ENCODE measurements at regions not wholly inside any gene's neighbourhood (a gene's known extent, or its start where the extent isn't known, plus 50 kb on each side); places are given as distances from the start of the nearest gene placed in this dataset.
A peak's percentile ranks its signal among the peaks of the same experiment; 100 is the strongest.

DNA sequence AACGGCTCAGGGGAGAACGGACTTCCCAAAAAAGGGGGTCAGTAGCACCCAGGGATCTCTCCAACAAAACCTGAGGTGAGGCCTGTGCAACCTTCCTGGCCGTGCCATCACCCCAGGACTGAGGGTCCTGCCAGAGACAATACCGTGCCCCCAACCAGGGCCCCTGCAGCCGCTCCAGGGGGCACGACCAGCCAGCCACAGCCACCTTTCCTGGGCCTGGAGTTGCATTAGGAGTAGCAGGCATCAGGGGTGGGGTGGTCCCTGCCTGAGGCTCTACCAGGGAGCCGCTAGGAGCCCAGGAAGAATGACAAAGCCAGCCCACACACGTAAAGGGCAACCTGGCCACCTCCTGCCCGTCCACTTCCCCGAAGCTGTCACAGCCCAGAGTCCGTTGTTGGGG lies 137.8 kb downstream of the BRD1 start:
- Histone ChIP-seq H4K91ac (ENCODE audit: low read depth, low read length, poor library complexity) (no peak overlapping the region), H3K23ac (ENCODE audit: low read depth, low read length, poor library complexity) (no peak overlapping the region), H3K14ac (ENCODE audit: low read length) (no peak overlapping the region), H3K18ac (ENCODE audit: low read length) (peak overlapping the region; percentile 44), H3K27me3 (ENCODE audit: control insufficient read depth in 3 of 3, insufficient read depth in 3 of 3, low read depth in 1 of 3, low read length in 3 of 3) (peaks cover 0 to 9% (median 0%) of the 10 kb centered on the region in 3 experiments), H3K4me3 (ENCODE audit: low read length in 2 of 2) (no peak overlapping the region), H2AK5ac (ENCODE audit: low read depth, low read length) (peak overlapping the region; percentile 36), H3K4me1 (ENCODE audit: control insufficient read depth in 2 of 2, insufficient read depth in 1 of 2, low read depth in 1 of 2, low read length in 2 of 2) (no peaks in the 10 kb centered on the region), H3K36me3 (replicated peaks in 1 of 2; ENCODE audit: control insufficient read depth in 2 of 2, insufficient read depth in 2 of 2, low read length in 2 of 2) (peaks cover 0 to 2% of the 10 kb centered on the region in 2 donors), H2BK15ac (ENCODE audit: low read length) (no peak overlapping the region), H3K4me2 (ENCODE audit: insufficient read depth, low read length, poor library complexity, severe bottlenecking) (no peak overlapping the region), H2BK12ac (ENCODE audit: low read length) (no peak overlapping the region), H3K79me1 (ENCODE audit: low read depth, low read length) (peaks cover 4% of the 10 kb centered on the region), H2BK5ac (ENCODE audit: low read length) (no peak overlapping the region), H3K4ac (ENCODE audit: low read length) (no peak overlapping the region), H3K9ac (ENCODE audit: low read depth, low read length, poor library complexity) (no peak overlapping the region), H2AFZ (ENCODE audit: low read length) (no peak overlapping the region), H3K27ac (replicated peaks; ENCODE audit: low read length) (no peak overlapping the region), H3K9me3 (replicated peaks in 1 of 2; ENCODE audit: control insufficient read depth in 2 of 2, insufficient read depth in 1 of 2, low read depth in 1 of 2, low read length in 2 of 2) (peaks cover 0 to 18% of the 10 kb centered on the region in 2 donors), H2BK120ac (ENCODE audit: low read depth, low read length) (no peak overlapping the region), H4K8ac (ENCODE audit: low read depth, low read length) (no peak overlapping the region)
- DNase-seq (ENCODE audit: low spot score): no peak
- WGBS, 2 donors (ENCODE audit: extremely low coverage in 2 of 2, insufficient read length in 2 of 2, insufficient replicate concordance in 1 of 2): no CpG with 5 or more reads among the region's 11 CpGs

DNA sequence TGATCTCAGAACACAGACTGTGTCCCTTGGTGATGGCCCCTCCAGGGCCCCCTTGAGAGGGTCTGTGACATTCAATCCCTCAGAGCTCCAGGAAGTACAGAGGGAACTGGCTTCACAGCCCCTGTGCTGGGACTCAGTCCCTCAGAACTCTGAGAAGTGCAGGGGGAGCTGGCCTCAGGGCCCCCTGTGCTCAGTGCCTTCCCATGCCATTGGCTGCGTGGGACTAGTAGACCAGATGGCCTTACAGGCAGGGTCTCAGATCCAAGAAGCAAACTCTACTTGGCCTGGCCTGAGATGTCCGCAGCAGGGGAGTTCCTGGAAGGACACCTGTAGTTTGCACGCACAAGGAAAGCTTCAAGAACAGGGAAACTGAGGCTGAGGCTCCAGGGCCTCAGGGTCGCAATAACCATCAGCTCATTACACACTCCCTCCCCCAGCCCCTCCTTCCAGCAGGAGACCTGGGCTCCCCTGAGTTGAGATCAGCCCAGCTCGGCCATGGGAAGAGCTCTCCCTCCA lies 138.4 kb downstream of the BRD1 start:
- Histone ChIP-seq H3K4me2 (ENCODE audit: insufficient read depth, low read length, poor library complexity, severe bottlenecking) (no peak overlapping the region), H2BK12ac (ENCODE audit: low read length) (no peak overlapping the region), H3K79me1 (ENCODE audit: low read depth, low read length) (peaks cover 4% of the 10 kb centered on the region), H2BK15ac (ENCODE audit: low read length) (no peak overlapping the region), H3K9ac (ENCODE audit: low read depth, low read length, poor library complexity) (no peak overlapping the region), H4K91ac (ENCODE audit: low read depth, low read length, poor library complexity) (no peak overlapping the region), H3K18ac (ENCODE audit: low read length) (peak overlapping the region; percentile 76), H3K23ac (ENCODE audit: low read depth, low read length, poor library complexity) (no peak overlapping the region), H4K8ac (ENCODE audit: low read depth, low read length) (no peak overlapping the region), H2AK5ac (ENCODE audit: low read depth, low read length) (peak overlapping the region; percentile 36), H3K9me3 (replicated peaks in 1 of 2; ENCODE audit: control insufficient read depth in 2 of 2, insufficient read depth in 1 of 2, low read depth in 1 of 2, low read length in 2 of 2) (peaks cover 0 to 18% of the 10 kb centered on the region in 2 donors), H2BK120ac (ENCODE audit: low read depth, low read length) (no peak overlapping the region), H3K4me1 (ENCODE audit: control insufficient read depth in 2 of 2, insufficient read depth in 1 of 2, low read depth in 1 of 2, low read length in 2 of 2) (no peaks in the 10 kb centered on the region), H3K27ac (replicated peaks; ENCODE audit: low read length) (no peak overlapping the region), H2AFZ (ENCODE audit: low read length) (no peak overlapping the region), H3K36me3 (replicated peaks in 1 of 2; ENCODE audit: control insufficient read depth in 2 of 2, insufficient read depth in 2 of 2, low read length in 2 of 2) (peaks cover 0 to 2% of the 10 kb centered on the region in 2 donors), H3K14ac (ENCODE audit: low read length) (peak overlapping the region; percentile 71), H3K4me3 (ENCODE audit: low read length in 2 of 2) (no peak overlapping the region), H3K4ac (ENCODE audit: low read length) (no peak overlapping the region), H2BK5ac (ENCODE audit: low read length) (peak overlapping the region; percentile 93), H3K27me3 (ENCODE audit: control insufficient read depth in 3 of 3, insufficient read depth in 3 of 3, low read depth in 1 of 3, low read length in 3 of 3) (peaks cover 0 to 9% (median 0%) of the 10 kb centered on the region in 3 experiments)
- whole genome bisulfite sequencing, 2 donors (ENCODE audit: extremely low coverage in 2 of 2, insufficient read length in 2 of 2, insufficient replicate concordance in 1 of 2): no CpG with 5 or more reads among the region's 5 CpGs
- no peak for DNase-seq (ENCODE audit: low spot score)

DNA sequence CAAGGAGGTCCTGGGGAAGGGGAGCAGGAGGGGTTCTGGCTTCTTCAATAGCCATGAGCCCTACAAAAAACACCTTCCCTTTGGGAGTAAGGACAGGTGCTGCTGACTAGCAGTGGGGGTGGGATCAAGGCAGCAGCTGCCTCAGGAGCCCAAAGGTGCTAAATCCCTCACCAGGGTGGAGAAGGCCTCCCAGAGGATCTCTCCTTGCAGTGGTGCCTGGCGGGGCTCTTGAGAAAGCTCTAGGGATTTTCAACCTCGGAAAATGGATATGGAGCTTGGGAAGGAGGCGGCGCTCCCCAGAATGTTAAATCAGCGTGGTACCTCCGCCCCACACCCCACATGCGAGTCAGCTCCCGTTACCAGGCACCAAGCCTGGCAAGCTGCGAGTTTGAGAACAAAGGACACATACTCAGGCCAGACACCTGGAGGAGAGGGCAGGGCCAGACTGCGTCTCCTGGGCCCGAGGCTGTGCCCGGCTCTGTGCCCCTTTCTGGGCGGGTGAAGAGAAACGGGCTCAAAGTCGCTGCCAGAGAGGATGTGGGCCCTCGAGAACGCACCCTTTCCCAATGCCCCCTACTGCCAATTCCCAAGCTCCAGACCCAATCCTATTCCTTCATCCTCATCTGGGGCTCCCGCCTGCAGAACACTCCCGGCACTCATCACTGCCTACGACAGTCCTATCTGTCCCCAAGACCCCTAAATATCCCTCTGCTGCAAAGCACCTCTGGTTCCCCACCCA lies 139.0 kb downstream of the BRD1 start:
- no peak for DNase-seq (ENCODE audit: low spot score)
- H2AFZ ChIP-seq (ENCODE audit: low read length): no peak overlapping the region
- H2BK15ac ChIP-seq (ENCODE audit: low read length): peak overlapping the region; percentile 32

DNA sequence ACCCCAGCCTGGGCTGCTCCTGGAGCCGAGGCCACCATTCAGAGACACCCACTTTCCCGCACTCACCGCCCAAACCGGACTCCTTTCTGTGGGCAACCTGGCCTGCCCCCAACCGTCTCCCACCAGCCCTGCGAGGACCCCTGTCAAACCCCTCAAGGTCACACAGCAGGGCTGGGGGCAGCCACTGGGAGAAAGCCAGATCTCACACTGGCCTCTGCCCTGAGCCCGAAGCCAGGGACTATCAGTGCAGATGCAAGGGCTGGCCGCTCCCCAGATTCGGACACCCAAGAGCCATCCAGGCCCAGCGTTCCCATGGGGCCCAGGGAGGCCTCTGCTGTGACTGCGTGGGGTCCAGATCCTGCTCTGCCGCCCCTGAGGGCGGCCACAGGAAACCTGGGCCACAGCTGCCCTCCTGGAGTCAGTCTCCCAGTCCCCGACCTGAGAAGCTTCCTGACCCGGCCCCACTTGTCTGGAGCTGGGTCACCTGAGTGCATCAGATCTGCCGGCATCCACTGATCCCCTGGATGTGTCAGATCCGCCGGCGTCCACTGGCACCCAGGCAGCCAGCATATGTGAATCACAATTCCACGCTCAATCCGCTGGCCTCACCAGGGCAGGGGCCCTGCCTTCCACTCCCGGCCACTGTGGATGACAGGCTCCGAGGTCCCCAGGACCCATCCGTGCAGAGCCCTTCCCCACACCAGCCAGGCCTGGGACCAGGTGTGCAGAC lies 139.7 kb downstream of the BRD1 start:
- H3K9ac ChIP-seq (ENCODE audit: low read depth, low read length, poor library complexity): no peak overlapping the region
- H3K4me3 ChIP-seq (ENCODE audit: low read length in 2 of 2): no peak overlapping the region
- no peak overlapping the region for H2AK5ac ChIP-seq (ENCODE audit: low read depth, low read length)
- peaks cover 0 to 18% of the 10 kb centered on the region in 2 donors for H3K9me3 ChIP-seq (replicated peaks in 1 of 2; ENCODE audit: control insufficient read depth in 2 of 2, insufficient read depth in 1 of 2, low read depth in 1 of 2, low read length in 2 of 2)
- no peak overlapping the region for H3K14ac ChIP-seq (ENCODE audit: low read length)
- no peak overlapping the region for H4K8ac ChIP-seq (ENCODE audit: low read depth, low read length)
- H3K79me1 ChIP-seq (ENCODE audit: low read depth, low read length): peaks cover 3% of the 10 kb centered on the region
- no peak overlapping the region for H3K4ac ChIP-seq (ENCODE audit: low read length)
- no peak overlapping the region for H2AFZ ChIP-seq (ENCODE audit: low read length)
- no peak for DNase-seq (ENCODE audit: low spot score)
- peak overlapping the region; percentile 32 for H2BK15ac ChIP-seq (ENCODE audit: low read length)
- H3K27ac ChIP-seq (replicated peaks; ENCODE audit: low read length): no peak overlapping the region
- H3K4me1 ChIP-seq (ENCODE audit: control insufficient read depth in 2 of 2, insufficient read depth in 1 of 2, low read depth in 1 of 2, low read length in 2 of 2): no peaks in the 10 kb centered on the region
- H3K4me2 ChIP-seq (ENCODE audit: insufficient read depth, low read length, poor library complexity, severe bottlenecking): no peak overlapping the region
- WGBS, 2 donors (ENCODE audit: extremely low coverage in 2 of 2, insufficient read length in 2 of 2, insufficient replicate concordance in 1 of 2): no CpG with 5 or more reads among the region's 24 CpGs
- peaks cover 0 to 9% (median 0%) of the 10 kb centered on the region in 3 experiments for H3K27me3 ChIP-seq (ENCODE audit: control insufficient read depth in 3 of 3, insufficient read depth in 3 of 3, low read depth in 1 of 3, low read length in 3 of 3)
- no peak overlapping the region for H3K23ac ChIP-seq (ENCODE audit: low read depth, low read length, poor library complexity)
- H4K91ac ChIP-seq (ENCODE audit: low read depth, low read length, poor library complexity): no peak overlapping the region
- no peak overlapping the region for H3K18ac ChIP-seq (ENCODE audit: low read length)
- peaks cover 0 to 2% of the 10 kb centered on the region in 2 donors for H3K36me3 ChIP-seq (replicated peaks in 1 of 2; ENCODE audit: control insufficient read depth in 2 of 2, insufficient read depth in 2 of 2, low read length in 2 of 2)
- H2BK5ac ChIP-seq (ENCODE audit: low read length): no peak overlapping the region
- no peak overlapping the region for H2BK12ac ChIP-seq (ENCODE audit: low read length)
- H2BK120ac ChIP-seq (ENCODE audit: low read depth, low read length): no peak overlapping the region

More for the DNA sequence above, 139.0 kb downstream of the BRD1 start:
- H3K9ac ChIP-seq (ENCODE audit: low read depth, low read length, poor library complexity): no peak overlapping the region
- no peak overlapping the region for H3K4me2 ChIP-seq (ENCODE audit: insufficient read depth, low read length, poor library complexity, severe bottlenecking)
- peak overlapping the region; percentile 93 for H2BK5ac ChIP-seq (ENCODE audit: low read length)
- H3K79me1 ChIP-seq (ENCODE audit: low read depth, low read length): peaks cover 4% of the 10 kb centered on the region
- no CpG with 5 or more reads among the region's 20 CpGs for WGBS, 2 donors (ENCODE audit: extremely low coverage in 2 of 2, insufficient read length in 2 of 2, insufficient replicate concordance in 1 of 2)
- H3K23ac ChIP-seq (ENCODE audit: low read depth, low read length, poor library complexity): no peak overlapping the region
- peaks cover 0 to 2% of the 10 kb centered on the region in 2 donors for H3K36me3 ChIP-seq (replicated peaks in 1 of 2; ENCODE audit: control insufficient read depth in 2 of 2, insufficient read depth in 2 of 2, low read length in 2 of 2)
- H2AK5ac ChIP-seq (ENCODE audit: low read depth, low read length): peak overlapping the region; percentile 63
- no peak overlapping the region for H3K27ac ChIP-seq (replicated peaks; ENCODE audit: low read length)
- no peak overlapping the region for H2BK12ac ChIP-seq (ENCODE audit: low read length)
- H3K14ac ChIP-seq (ENCODE audit: low read length): no peak overlapping the region
- H3K9me3 ChIP-seq (replicated peaks in 1 of 2; ENCODE audit: control insufficient read depth in 2 of 2, insufficient read depth in 1 of 2, low read depth in 1 of 2, low read length in 2 of 2): peaks cover 0 to 18% of the 10 kb centered on the region in 2 donors
- H3K18ac ChIP-seq (ENCODE audit: low read length): peak overlapping the region; percentile 64
- peaks cover 0 to 9% (median 0%) of the 10 kb centered on the region in 3 experiments for H3K27me3 ChIP-seq (ENCODE audit: control insufficient read depth in 3 of 3, insufficient read depth in 3 of 3, low read depth in 1 of 3, low read length in 3 of 3)
- no peak overlapping the region for H2BK120ac ChIP-seq (ENCODE audit: low read depth, low read length)
- H3K4me3 ChIP-seq (ENCODE audit: low read length in 2 of 2): no peak overlapping the region
- H4K91ac ChIP-seq (ENCODE audit: low read depth, low read length, poor library complexity): no peak overlapping the region
- no peaks in the 10 kb centered on the region for H3K4me1 ChIP-seq (ENCODE audit: control insufficient read depth in 2 of 2, insufficient read depth in 1 of 2, low read depth in 1 of 2, low read length in 2 of 2)
- H3K4ac ChIP-seq (ENCODE audit: low read length): no peak overlapping the region
- no peak overlapping the region for H4K8ac ChIP-seq (ENCODE audit: low read depth, low read length)
